ENCODE measurements at regions not wholly inside any gene's neighbourhood (a gene's known extent, or its start where the extent isn't known, plus 50 kb on each side); places are given as distances from the start of the nearest gene placed in this dataset.
"Not testable (repeated sequence)": the region's sequence is repeated elsewhere in the genome, so short reads cannot be mapped to it uniquely, and the experiment has no call there.

DNA sequence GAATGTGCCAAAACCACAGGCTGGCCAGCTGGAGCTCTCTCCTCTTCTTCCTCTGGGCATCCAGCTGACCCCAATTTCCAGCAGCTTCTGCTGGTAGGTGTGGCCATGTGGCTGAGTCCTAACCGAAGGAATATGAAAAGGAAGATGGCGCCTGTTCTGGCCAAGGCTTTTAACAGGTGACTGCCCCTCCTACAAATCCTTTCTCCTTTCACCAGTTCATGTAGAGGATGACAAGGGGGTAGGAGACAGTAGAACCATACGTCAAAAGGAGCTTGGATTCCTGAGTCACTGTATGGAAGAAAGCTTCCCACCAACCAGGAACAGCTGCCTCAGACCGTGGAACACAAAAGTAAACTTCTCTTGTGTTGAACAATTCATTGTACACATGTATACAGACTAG, 316.7 kb upstream of the IGF1R start:
- Histone ChIP-seq H3K27ac (ENCODE audit: low read length) (no peak overlapping the region), H3K4me1 (ENCODE audit: control insufficient read depth in 1 of 2, insufficient read depth in 2 of 2, low read length in 2 of 2) (no peaks in the 10 kb centered on the region), H3K36me3 (ENCODE audit: control insufficient read depth in 1 of 2, insufficient read depth in 2 of 2, low read length in 2 of 2) (no peaks in the 10 kb centered on the region)

GRCh38 chr15:98333251-98333650, 315.1 kb upstream of the IGF1R start:
- H3K36me3 ChIP-seq (ENCODE audit: control insufficient read depth in 1 of 2, insufficient read depth in 2 of 2, low read length in 2 of 2), result no peaks in the 10 kb centered on the region
- H3K4me1 ChIP-seq (ENCODE audit: control insufficient read depth in 1 of 2, insufficient read depth in 2 of 2, low read length in 2 of 2), result no peaks in the 10 kb centered on the region
- no peak overlapping the region for H3K4me3 ChIP-seq (ENCODE audit: low read depth in 1 of 2, low read length in 2 of 2)
- no peak overlapping the region for H3K27ac ChIP-seq (ENCODE audit: low read length)
- H3K27me3 ChIP-seq (ENCODE audit: low read depth, low read length), result no peaks in the 10 kb centered on the region
- no peaks in the 10 kb centered on the region for H3K9me3 ChIP-seq (ENCODE audit: control insufficient read depth in 1 of 2, low read length in 2 of 2)

More for the DNA sequence above, 316.7 kb upstream of the IGF1R start:
- H3K9me3 ChIP-seq (ENCODE audit: control insufficient read depth in 1 of 2, low read length in 2 of 2), result no peaks in the 10 kb centered on the region
- H3K27me3 ChIP-seq (ENCODE audit: low read depth, low read length), result no peaks in the 10 kb centered on the region
- H3K4me3 ChIP-seq (ENCODE audit: low read depth in 1 of 2, low read length in 2 of 2), result no peak overlapping the region

- H3K4me1 ChIP-seq (ENCODE audit: control insufficient read depth in 1 of 2, insufficient read depth in 2 of 2, low read length in 2 of 2), result no peaks in the 10 kb centered on the region
- no peak overlapping the region for H3K4me3 ChIP-seq (ENCODE audit: low read depth in 1 of 2, low read length in 2 of 2)
- no peaks in the 10 kb centered on the region for H3K9me3 ChIP-seq (ENCODE audit: control insufficient read depth in 1 of 2, low read length in 2 of 2)
- no peaks in the 10 kb centered on the region for H3K36me3 ChIP-seq (ENCODE audit: control insufficient read depth in 1 of 2, insufficient read depth in 2 of 2, low read length in 2 of 2)
- H3K27ac ChIP-seq (ENCODE audit: low read length), result no peak overlapping the region
- no peaks in the 10 kb centered on the region for H3K27me3 ChIP-seq (ENCODE audit: low read depth, low read length)
Observed at GRCh38 chr15:98342911-98343310, 305.4 kb upstream of the IGF1R start.

DNA sequence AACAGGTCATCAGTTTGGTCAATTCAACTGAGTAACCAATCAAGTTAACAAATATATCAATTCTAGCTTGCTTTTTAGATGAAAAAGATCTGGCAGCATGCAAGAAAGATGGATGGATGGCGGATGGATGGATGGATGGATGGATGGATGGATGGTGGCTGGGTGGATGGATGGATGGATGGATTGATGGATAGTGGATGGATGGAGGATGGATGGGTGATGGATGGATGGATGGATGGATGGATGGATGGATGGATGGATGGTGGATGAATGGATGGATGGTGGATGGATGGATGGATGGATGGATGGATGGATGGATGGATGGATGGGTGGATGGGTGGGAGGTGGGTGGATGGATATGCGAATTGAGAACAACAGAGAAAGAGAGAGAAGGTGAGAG, 303.7 kb upstream of the IGF1R start:
- Histone ChIP-seq H3K4me1 (ENCODE audit: control insufficient read depth in 1 of 2, insufficient read depth in 2 of 2, low read length in 2 of 2) (no peaks in the 10 kb centered on the region), H3K4me3 (ENCODE audit: low read depth in 1 of 2, low read length in 2 of 2) (no peak overlapping the region), H3K9me3 (ENCODE audit: control insufficient read depth in 1 of 2, low read length in 2 of 2) (no peaks in the 10 kb centered on the region), H3K27ac (ENCODE audit: low read length) (no peak overlapping the region), H3K36me3 (ENCODE audit: control insufficient read depth in 1 of 2, insufficient read depth in 2 of 2, low read length in 2 of 2) (no peaks in the 10 kb centered on the region), H3K27me3 (ENCODE audit: low read depth, low read length) (no peaks in the 10 kb centered on the region)

GRCh38 chr15:98347001-98347400, 301.3 kb upstream of the IGF1R start:
- Histone ChIP-seq H3K9me3 (ENCODE audit: control insufficient read depth in 1 of 2, low read length in 2 of 2) (no peaks in the 10 kb centered on the region), H3K4me3 (ENCODE audit: low read depth in 1 of 2, low read length in 2 of 2) (no peak overlapping the region), H3K36me3 (ENCODE audit: control insufficient read depth in 1 of 2, insufficient read depth in 2 of 2, low read length in 2 of 2) (no peaks in the 10 kb centered on the region), H3K4me1 (ENCODE audit: control insufficient read depth in 1 of 2, insufficient read depth in 2 of 2, low read length in 2 of 2) (no peaks in the 10 kb centered on the region), H3K27ac (ENCODE audit: low read length) (no peak overlapping the region), H3K27me3 (ENCODE audit: low read depth, low read length) (no peaks in the 10 kb centered on the region)

GRCh38 chr15:98347866-98348265, 300.5 kb upstream of the IGF1R start:
- no peaks in the 10 kb centered on the region for H3K4me1 ChIP-seq (ENCODE audit: control insufficient read depth in 1 of 2, insufficient read depth in 2 of 2, low read length in 2 of 2)
- no peak overlapping the region for H3K4me3 ChIP-seq (ENCODE audit: low read depth in 1 of 2, low read length in 2 of 2)
- no peak overlapping the region for H3K27ac ChIP-seq (ENCODE audit: low read length)
- H3K9me3 ChIP-seq (ENCODE audit: control insufficient read depth in 1 of 2, low read length in 2 of 2), result no peaks in the 10 kb centered on the region
- no peaks in the 10 kb centered on the region for H3K36me3 ChIP-seq (ENCODE audit: control insufficient read depth in 1 of 2, insufficient read depth in 2 of 2, low read length in 2 of 2)
- H3K27me3 ChIP-seq (ENCODE audit: low read depth, low read length), result no peaks in the 10 kb centered on the region

DNA sequence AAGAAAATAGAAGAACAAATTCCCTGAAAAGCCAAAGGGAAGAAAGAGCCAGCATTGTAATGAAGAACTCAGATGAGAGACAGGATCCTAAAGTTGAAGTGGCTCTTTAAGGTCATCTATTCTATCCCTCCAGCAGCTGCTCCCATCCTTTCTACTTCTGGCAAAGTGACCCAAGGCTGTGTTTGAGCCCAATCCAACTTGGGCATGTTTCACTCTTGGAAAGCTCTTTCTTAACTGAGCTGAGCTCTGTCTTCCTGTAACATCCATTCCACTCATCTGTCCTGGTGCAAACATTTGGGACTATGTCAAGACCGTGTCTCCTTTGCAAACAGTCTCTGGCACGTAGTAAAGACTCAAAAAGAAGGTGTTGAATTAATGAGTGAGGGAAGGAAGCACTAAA, 298.1 kb upstream of the IGF1R start:
- Histone ChIP-seq H3K36me3 (ENCODE audit: control insufficient read depth in 1 of 2, insufficient read depth in 2 of 2, low read length in 2 of 2) (no peaks in the 10 kb centered on the region), H3K4me1 (ENCODE audit: control insufficient read depth in 1 of 2, insufficient read depth in 2 of 2, low read length in 2 of 2) (no peaks in the 10 kb centered on the region), H3K27me3 (ENCODE audit: low read depth, low read length) (no peaks in the 10 kb centered on the region), H3K27ac (ENCODE audit: low read length) (no peak overlapping the region), H3K4me3 (ENCODE audit: low read depth in 1 of 2, low read length in 2 of 2) (no peak overlapping the region), H3K9me3 (ENCODE audit: control insufficient read depth in 1 of 2, low read length in 2 of 2) (no peaks in the 10 kb centered on the region)

DNA sequence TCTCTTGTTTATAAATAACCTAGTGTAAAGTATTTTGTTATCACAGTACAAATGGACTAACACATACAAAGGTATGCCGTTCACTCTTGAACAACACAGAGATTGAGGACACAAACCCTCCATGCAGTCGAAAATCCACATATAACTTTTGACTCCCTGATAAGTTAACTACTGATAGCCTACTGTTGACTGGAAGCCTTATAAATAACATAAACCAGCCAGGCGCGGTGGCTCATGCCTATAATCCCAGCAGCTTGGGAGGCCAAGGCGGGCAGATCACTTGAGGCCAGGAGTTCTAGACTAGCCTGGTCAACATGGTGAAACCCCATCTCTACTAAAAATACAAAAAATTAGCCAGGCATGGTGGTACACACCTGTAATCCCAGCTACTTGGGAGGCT, 290.1 kb upstream of the IGF1R start:
- H3K27me3 ChIP-seq (ENCODE audit: low read depth, low read length); H3K4me1 ChIP-seq (ENCODE audit: control insufficient read depth in 1 of 2, insufficient read depth in 2 of 2, low read length in 2 of 2); H3K27ac ChIP-seq (ENCODE audit: low read length); H3K4me3 ChIP-seq (ENCODE audit: low read depth in 1 of 2, low read length in 2 of 2); H3K9me3 ChIP-seq (ENCODE audit: control insufficient read depth in 1 of 2, low read length in 2 of 2); H3K36me3 ChIP-seq (ENCODE audit: control insufficient read depth in 1 of 2, insufficient read depth in 2 of 2, low read length in 2 of 2): not testable (repeated sequence)

DNA sequence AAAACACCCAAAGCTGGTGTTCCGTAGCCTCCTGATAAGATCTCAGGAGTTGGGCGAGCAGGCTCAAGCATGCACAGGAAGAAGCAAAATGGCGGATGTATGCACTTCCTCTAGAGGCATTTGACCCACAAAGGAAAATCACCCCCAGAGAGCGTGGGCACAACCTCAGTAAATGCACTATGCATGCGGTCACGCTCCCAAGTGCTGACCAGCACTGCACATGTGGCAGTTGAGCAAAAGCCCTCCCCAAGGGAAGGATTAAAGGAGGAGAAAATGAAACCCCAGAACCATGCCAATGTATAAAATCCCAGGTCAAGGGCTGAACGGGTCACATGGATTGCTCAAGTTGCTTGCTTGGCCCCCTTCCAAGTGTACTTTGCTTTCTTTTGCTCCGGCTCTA, 289.4 kb upstream of the IGF1R start:
- H3K4me1 ChIP-seq (ENCODE audit: control insufficient read depth in 1 of 2, insufficient read depth in 2 of 2, low read length in 2 of 2), result no peaks in the 10 kb centered on the region
- no peak overlapping the region for H3K27ac ChIP-seq (ENCODE audit: low read length)
- no peaks in the 10 kb centered on the region for H3K27me3 ChIP-seq (ENCODE audit: low read depth, low read length)
- peaks cover 5% of the 10 kb centered on the region in 2 donors for H3K9me3 ChIP-seq (ENCODE audit: control insufficient read depth in 1 of 2, low read length in 2 of 2)
- H3K36me3 ChIP-seq (ENCODE audit: control insufficient read depth in 1 of 2, insufficient read depth in 2 of 2, low read length in 2 of 2), result no peaks in the 10 kb centered on the region
- no peak overlapping the region for H3K4me3 ChIP-seq (ENCODE audit: low read depth in 1 of 2, low read length in 2 of 2)

DNA sequence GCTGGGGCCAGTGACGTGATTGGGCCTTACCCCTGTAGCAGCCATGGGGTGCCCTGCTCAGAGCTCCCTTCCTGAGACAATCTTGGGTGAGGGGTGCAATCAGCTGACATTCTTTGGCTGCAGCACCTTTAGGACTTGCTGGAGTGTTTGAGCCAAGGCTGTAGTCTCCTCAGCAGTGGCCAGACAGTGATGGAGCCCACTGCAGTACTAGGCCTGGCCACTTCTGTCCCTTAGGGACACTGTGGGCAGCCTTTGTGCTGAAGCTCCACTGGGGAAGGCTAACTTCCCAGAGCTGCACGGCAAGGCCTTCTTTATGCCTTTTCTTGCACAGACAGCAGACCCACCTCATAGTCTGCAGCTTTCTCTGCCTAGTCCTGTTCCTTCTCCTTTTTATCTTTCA, 284.9 kb upstream of the IGF1R start:
- H3K27ac ChIP-seq (ENCODE audit: low read length), result no peak overlapping the region
- no peaks in the 10 kb centered on the region for H3K9me3 ChIP-seq (ENCODE audit: control insufficient read depth in 1 of 2, low read length in 2 of 2)
- H3K4me3 ChIP-seq (ENCODE audit: low read depth in 1 of 2, low read length in 2 of 2), result no peak overlapping the region
- no peaks in the 10 kb centered on the region for H3K4me1 ChIP-seq (ENCODE audit: control insufficient read depth in 1 of 2, insufficient read depth in 2 of 2, low read length in 2 of 2)
- H3K36me3 ChIP-seq (ENCODE audit: control insufficient read depth in 1 of 2, insufficient read depth in 2 of 2, low read length in 2 of 2), result no peaks in the 10 kb centered on the region
- no peaks in the 10 kb centered on the region for H3K27me3 ChIP-seq (ENCODE audit: low read depth, low read length)

DNA sequence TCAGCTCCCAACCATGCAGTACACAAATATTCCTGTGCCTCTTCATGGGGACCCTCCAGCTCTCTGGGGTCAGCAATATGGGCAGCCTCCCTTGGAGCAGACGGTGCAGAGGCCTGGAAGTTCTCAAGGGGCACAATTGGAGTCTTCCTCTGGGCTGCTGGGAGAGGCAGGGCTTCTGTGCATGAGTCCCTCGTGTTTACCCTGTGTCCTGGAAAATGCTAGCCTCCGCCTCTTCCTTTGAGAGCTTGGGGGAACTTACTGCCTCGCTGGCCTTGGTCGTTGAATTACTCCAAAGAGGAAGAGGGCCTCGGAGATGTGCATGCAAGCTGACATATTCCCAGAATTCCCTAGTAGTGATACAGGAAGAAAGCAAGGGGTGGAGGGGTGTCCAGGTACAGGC, 284.4 kb upstream of the IGF1R start:
- no peaks in the 10 kb centered on the region for H3K27me3 ChIP-seq (ENCODE audit: low read depth, low read length)
- no peak overlapping the region for H3K4me3 ChIP-seq (ENCODE audit: low read depth in 1 of 2, low read length in 2 of 2)
- peaks cover 0 to 4% of the 10 kb centered on the region in 2 donors for H3K4me1 ChIP-seq (ENCODE audit: control insufficient read depth in 1 of 2, insufficient read depth in 2 of 2, low read length in 2 of 2)
- H3K36me3 ChIP-seq (ENCODE audit: control insufficient read depth in 1 of 2, insufficient read depth in 2 of 2, low read length in 2 of 2), result no peaks in the 10 kb centered on the region
- H3K27ac ChIP-seq (ENCODE audit: low read length), result no peak overlapping the region
- H3K9me3 ChIP-seq (ENCODE audit: control insufficient read depth in 1 of 2, low read length in 2 of 2), result no peaks in the 10 kb centered on the region

DNA sequence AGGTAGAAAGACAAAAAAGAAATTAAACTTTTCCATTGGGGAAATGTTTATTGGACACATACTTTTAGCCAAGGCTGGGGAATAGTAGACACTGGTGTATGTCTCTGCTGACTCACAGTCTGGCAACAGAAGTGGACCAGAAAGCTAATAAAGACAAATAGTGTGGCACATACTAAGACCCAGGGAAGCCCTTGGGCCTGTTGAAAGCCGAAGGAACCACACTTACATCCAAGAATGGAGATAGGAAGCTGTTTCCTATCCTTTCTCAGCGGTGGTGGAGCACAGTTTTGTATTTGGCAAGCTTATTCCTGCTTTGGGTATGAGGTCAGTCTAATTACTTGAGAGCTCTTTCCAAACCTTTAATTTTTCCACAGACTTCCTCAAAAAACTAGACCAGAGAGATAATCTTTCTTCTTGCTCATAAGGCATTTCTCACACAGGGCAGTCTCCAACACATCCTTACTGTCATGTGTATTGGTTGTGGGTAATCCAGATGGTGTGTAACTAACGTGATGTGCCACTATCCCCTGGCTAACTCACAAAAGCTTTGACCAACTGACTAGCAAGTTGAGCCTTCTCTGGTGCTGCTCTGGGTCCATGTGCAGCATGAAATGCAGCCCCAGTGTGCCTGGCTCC, 279.1 kb upstream of the IGF1R start:
- no peaks in the 10 kb centered on the region for H3K9me3 ChIP-seq (ENCODE audit: control insufficient read depth in 1 of 2, low read length in 2 of 2)
- peaks cover 0 to 9% of the 10 kb centered on the region in 2 donors for H3K4me1 ChIP-seq (ENCODE audit: control insufficient read depth in 1 of 2, insufficient read depth in 2 of 2, low read length in 2 of 2)
- H3K36me3 ChIP-seq (ENCODE audit: control insufficient read depth in 1 of 2, insufficient read depth in 2 of 2, low read length in 2 of 2), result no peaks in the 10 kb centered on the region
- H3K27me3 ChIP-seq (ENCODE audit: low read depth, low read length), result no peaks in the 10 kb centered on the region
- no peak overlapping the region for H3K27ac ChIP-seq (ENCODE audit: low read length)
- no peak overlapping the region for H3K4me3 ChIP-seq (ENCODE audit: low read depth in 1 of 2, low read length in 2 of 2)
